Colonic mucosa (tissue), 4 donors: ENCODE measurements at regions not wholly inside any gene's neighbourhood (a gene's known extent, or its start where the extent isn't known, plus 50 kb on each side); places are given as distances from the start of the nearest gene placed in this dataset.

Experiments
- DNase-seq: peaks from one replicate; pipeline ENCODE4 v3.0.0-alpha.2; 2020
- H3K27ac ChIP-seq: fragments of 200-600 bp; one replicate; pipeline ENCODE4 v1.8.0; 2021
- H3K27me3 ChIP-seq: fragments of 200-600 bp; one replicate; pipeline ENCODE4 v1.8.0; 2021
- H3K36me3 ChIP-seq: fragments of 200-600 bp; one replicate; pipeline ENCODE4 v1.8.0; 2021
- H3K4me1 ChIP-seq: fragments of 200-600 bp; one replicate; pipeline ENCODE4 v1.8.0; 2021; ENCODE audit warnings: mild to moderate bottlenecking
- H3K4me3 ChIP-seq: fragments of 200-600 bp; one replicate; pipeline ENCODE4 v1.8.0; 2021
- H3K9ac ChIP-seq, 2 donors: one replicate each; pipeline ENCODE4 v1.7.0; 2013; ENCODE audit warnings: control low read depth in 2 of 2, low read depth in 2 of 2, low read length in 2 of 2
- H3K9me3 ChIP-seq: fragments of 200-600 bp; one replicate; pipeline ENCODE4 v1.8.0; 2021
- CTCF ChIP-seq: fragments of 200-600 bp; IDR thresholded peaks from one replicate; pipeline ENCODE4 v1.8.0; 2022; ENCODE audit warnings: antibody characterized with exemption, mild to moderate bottlenecking
- intact Hi-C: fragments of 100-400 bp; cut with DNase I; formaldehyde crosslinking; loops from one replicate; pipeline ENCODE4 v1.14.1; 2022
- donor health status: healthy.
- donor health status: DM: no; HTN: no; CAD: no.
- donor health status: DM: no; HTN: no; CAD: no.

GRCh38 chr4:110824344-110824743, 201.5 kb upstream of the PITX2 start:
- DNase-seq, result no peak
- no peaks in the 10 kb centered on the region for H3K27me3 ChIP-seq

GRCh38 chr4:110826656-110827055, 203.8 kb upstream of the PITX2 start:
- TF ChIP-seq CTCF, result no peak
- intact Hi-C loops, result no loop called here

More at GRCh38 chr4:110824344-110824743, 201.5 kb upstream of the PITX2 start:
- Histone ChIP-seq H3K9me3 (no peaks in the 10 kb centered on the region), H3K9ac (no peak overlapping the region), H3K4me3 (no peak overlapping the region), H3K27ac (no peak overlapping the region), H3K36me3 (no peaks in the 10 kb centered on the region), H3K4me1 (no peaks in the 10 kb centered on the region)
- no peak for TF ChIP-seq CTCF
- intact Hi-C loops, result no loop called here

DNA sequence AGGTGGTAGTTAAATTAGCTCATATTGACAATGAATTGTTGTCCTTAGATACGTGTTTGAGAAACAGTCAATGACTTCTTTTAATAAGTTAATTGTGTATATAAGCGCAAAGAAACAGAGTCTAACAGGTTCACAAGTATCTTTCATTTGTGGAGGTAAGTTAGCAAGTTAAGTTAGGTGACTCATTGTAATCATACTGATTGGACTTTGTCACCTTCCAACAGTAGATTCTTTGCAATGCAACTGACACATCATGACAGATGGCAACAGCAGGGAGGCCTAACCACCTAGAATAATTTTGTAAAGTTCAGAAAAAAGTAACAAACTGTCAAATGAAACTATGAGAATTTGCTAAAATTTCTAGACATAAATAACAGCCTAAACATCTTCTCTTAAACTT, 207.6 kb upstream of the PITX2 start:
- no peak for DNase-seq
- peak overlapping the region; percentile 61 for H3K27ac ChIP-seq

More at GRCh38 chr4:110826656-110827055, 203.8 kb upstream of the PITX2 start:
- no peak for DNase-seq
- Histone ChIP-seq H3K36me3 (no peaks in the 10 kb centered on the region), H3K4me3 (no peak overlapping the region), H3K9ac (no peak overlapping the region), H3K27ac (no peak overlapping the region), H3K9me3 (no peaks in the 10 kb centered on the region), H3K27me3 (no peaks in the 10 kb centered on the region), H3K4me1 (no peaks in the 10 kb centered on the region)

DNA sequence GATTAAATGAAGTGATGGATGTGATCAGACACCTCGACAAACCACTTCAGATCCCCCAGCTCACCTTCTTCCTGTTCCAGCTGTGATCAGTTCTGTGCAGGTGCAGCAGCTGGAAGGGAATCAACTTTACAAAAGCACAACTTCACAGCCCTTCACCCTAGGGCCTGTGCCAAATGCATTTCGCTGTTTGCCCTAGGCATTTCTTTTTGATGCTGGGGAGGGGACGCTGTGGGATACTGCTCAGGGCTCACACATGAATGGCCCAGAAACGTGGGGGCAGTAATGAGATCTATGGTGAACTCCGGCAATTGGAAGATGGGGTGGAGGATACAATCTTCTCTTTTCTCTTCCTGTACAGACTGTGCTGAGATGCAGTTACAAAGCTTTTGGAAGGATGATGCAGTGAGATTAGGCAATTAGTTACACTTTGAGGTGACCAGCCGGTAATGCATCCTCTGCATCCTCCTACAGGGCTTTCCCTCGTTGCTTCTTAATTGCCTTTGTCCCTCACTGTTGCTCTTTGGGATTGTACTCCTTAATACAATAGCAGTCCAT, 215.1 kb upstream of the PITX2 start:
- no peak for DNase-seq
- TF ChIP-seq CTCF, result no peak
- Histone ChIP-seq H3K4me1 (no peaks in the 10 kb centered on the region), H3K9me3 (no peaks in the 10 kb centered on the region), H3K27me3 (no peaks in the 10 kb centered on the region), H3K4me3 (no peak overlapping the region), H3K27ac (no peak overlapping the region), H3K36me3 (no peaks in the 10 kb centered on the region), H3K9ac (no peak overlapping the region)
- intact Hi-C loops, result no loop called here

More for the DNA sequence above, 207.6 kb upstream of the PITX2 start:
- TF ChIP-seq CTCF, result no peak
- Histone ChIP-seq H3K4me3 (no peak overlapping the region), H3K9ac (no peak overlapping the region), H3K4me1 (no peaks in the 10 kb centered on the region), H3K36me3 (no peaks in the 10 kb centered on the region), H3K9me3 (no peaks in the 10 kb centered on the region), H3K27me3 (no peaks in the 10 kb centered on the region)
- intact Hi-C loops, result no loop called here

GRCh38 chr4:110840221-110840654, 217.4 kb upstream of the PITX2 start:
- no peak overlapping the region for H3K9ac ChIP-seq
- no peak overlapping the region for H3K27ac ChIP-seq
- H3K4me3 ChIP-seq, result no peak overlapping the region
- H3K4me1 ChIP-seq, result no peaks in the 10 kb centered on the region
- no peak for TF ChIP-seq CTCF
- no peaks in the 10 kb centered on the region for H3K36me3 ChIP-seq
- intact Hi-C loops, result no loop called here
- no peaks in the 10 kb centered on the region for H3K9me3 ChIP-seq
- DNase-seq, result no peak
- H3K27me3 ChIP-seq, result no peaks in the 10 kb centered on the region
